ENCODE measurements at regions not wholly inside any gene's neighbourhood (a gene's known extent, or its start where the extent isn't known, plus 50 kb on each side); places are given as distances from the start of the nearest gene placed in this dataset.

GRCh38 chr17:77487677-77488530 is 347.1 kb downstream of the SEC14L1 start:
- Mint-ChIP-seq H3K4me3 (no peak overlapping the region), H3K9me3 (no peaks in the 10 kb centered on the region), H3K4me1 (ENCODE audit: low read depth) (peaks cover 6% of the 10 kb centered on the region), H3K27ac (peak overlapping the region; percentile 17), H3K36me3 (ENCODE audit: low read depth) (peaks cover 45% of the 10 kb centered on the region), H3K27me3 (no peaks in the 10 kb centered on the region)
- Histone ChIP-seq H3K27ac (ENCODE audit: low read depth in 1 of 2, low read length in 2 of 2) (no peak overlapping the region), H3K4me3 (ENCODE audit: low read length) (no peak overlapping the region), H3K27me3 (ENCODE audit: control insufficient read depth in 1 of 2, insufficient read depth in 2 of 2, low read length in 2 of 2) (no peaks in the 10 kb centered on the region), H3K9me3 (ENCODE audit: control insufficient read depth in 1 of 2, insufficient read depth in 1 of 2, low read length in 2 of 2) (peaks cover 0 to 14% of the 10 kb centered on the region in 2 experiments), H3K36me3 (ENCODE audit: insufficient read depth, low read length) (peaks cover 82% of the 10 kb centered on the region), H3K4me1 (ENCODE audit: insufficient read depth, low read length) (peaks cover 69% of the 10 kb centered on the region)
- ChIA-PET POLR2A (no interaction called here), CTCF (no interaction called here)
- no peak for TF ChIP-seq CTCF (IDR thresholded peaks at IDR 0.05)
- ATAC-seq (ENCODE audit: poor library complexity) (no peak), DNase-seq (no peak)
- intact Hi-C loops (cut with DNase I, micrococcal nuclease): no loop called here

GRCh38 chr17:77488531-77489238 is 347.9 kb downstream of the SEC14L1 start:
- DNase-seq (no peak), ATAC-seq (ENCODE audit: poor library complexity) (no peak)
- Mint-ChIP-seq H3K4me3 (no peak overlapping the region), H3K27me3 (no peaks in the 10 kb centered on the region), H3K36me3 (ENCODE audit: low read depth) (peaks cover 53% of the 10 kb centered on the region), H3K27ac (peak overlapping the region; percentile 17), H3K9me3 (no peaks in the 10 kb centered on the region), H3K4me1 (ENCODE audit: low read depth) (peaks cover 6% of the 10 kb centered on the region)
- Histone ChIP-seq H3K27me3 (ENCODE audit: control insufficient read depth in 1 of 2, insufficient read depth in 2 of 2, low read length in 2 of 2) (no peaks in the 10 kb centered on the region), H3K27ac (ENCODE audit: low read depth in 1 of 2, low read length in 2 of 2) (no peak overlapping the region), H3K4me1 (ENCODE audit: insufficient read depth, low read length) (peaks cover 68% of the 10 kb centered on the region), H3K4me3 (ENCODE audit: low read length) (no peak overlapping the region), H3K9me3 (ENCODE audit: control insufficient read depth in 1 of 2, insufficient read depth in 1 of 2, low read length in 2 of 2) (peaks cover 0 to 6% of the 10 kb centered on the region in 2 experiments), H3K36me3 (ENCODE audit: insufficient read depth, low read length) (peaks cover 82% of the 10 kb centered on the region)
- POLR2A ChIA-PET: interaction anchor here (1.4 to 1.5 kb wide), 2 partner anchors 43 to 148 kb away, joined by 3 to 5 read pairs; no protein-coding TSS in a partner anchor
- no peak for TF ChIP-seq CTCF (IDR thresholded peaks at IDR 0.05)
- CTCF ChIA-PET: interaction anchor here (1.4 kb wide), 1 partner anchor 59 kb away, joined by 4 read pairs; no protein-coding TSS in a partner anchor
- intact Hi-C loops (cut with DNase I, micrococcal nuclease): no loop called here

GRCh38 chr17:77489239-77489892 is 348.6 kb downstream of the SEC14L1 start:
- intact Hi-C loops (cut with DNase I, micrococcal nuclease): no loop called here
- H3K27ac Mint-ChIP-seq: peak overlapping the region; percentile 17
- TF ChIP-seq CTCF (IDR thresholded peaks at IDR 0.05): no peak
- Histone ChIP-seq H3K27ac (ENCODE audit: low read depth in 1 of 2, low read length in 2 of 2) (peak overlapping the region in 1 of 2 donors; percentile 36), H3K4me1 (ENCODE audit: insufficient read depth, low read length) (peaks cover 69% of the 10 kb centered on the region), H3K4me3 (ENCODE audit: low read length) (no peak overlapping the region), H3K27me3 (ENCODE audit: control insufficient read depth in 1 of 2, insufficient read depth in 2 of 2, low read length in 2 of 2) (no peaks in the 10 kb centered on the region), H3K36me3 (ENCODE audit: insufficient read depth, low read length) (peaks cover 87% of the 10 kb centered on the region), H3K9me3 (ENCODE audit: control insufficient read depth in 1 of 2, insufficient read depth in 1 of 2, low read length in 2 of 2) (peaks cover 0 to 4% of the 10 kb centered on the region in 2 experiments)
- CTCF ChIA-PET: interaction anchor here (0.8 to 1.4 kb wide), 3 partner anchors 59 to 158 kb away, joined by 3 to 4 read pairs (median 3); no protein-coding TSS in a partner anchor
- H3K9me3 Mint-ChIP-seq: no peaks in the 10 kb centered on the region
- ATAC-seq (ENCODE audit: poor library complexity): no peak
- POLR2A ChIA-PET: interaction anchor here (0.6 to 1.5 kb wide), 7 partner anchors 24 to 149 kb away, joined by 3 to 5 read pairs (median 4); no protein-coding TSS in a partner anchor
- no peaks in the 10 kb centered on the region for H3K27me3 Mint-ChIP-seq
- peak in 1 of 14 experiments; percentile 2 for DNase-seq
- H3K4me3 Mint-ChIP-seq: no peak overlapping the region
- peaks cover 59% of the 10 kb centered on the region for H3K36me3 Mint-ChIP-seq (ENCODE audit: low read depth)
- H3K4me1 Mint-ChIP-seq (ENCODE audit: low read depth): peaks cover 6% of the 10 kb centered on the region
